ENCODE measurements at regions not wholly inside any gene's neighbourhood (a gene's known extent, or its start where the extent isn't known, plus 50 kb on each side); places are given as distances from the start of the nearest gene placed in this dataset.
A peak's percentile ranks its signal among the peaks of the same experiment; 100 is the strongest.
"Not testable (repeated sequence)": the region's sequence is repeated elsewhere in the genome, so short reads cannot be mapped to it uniquely, and the experiment has no call there.

DNA sequence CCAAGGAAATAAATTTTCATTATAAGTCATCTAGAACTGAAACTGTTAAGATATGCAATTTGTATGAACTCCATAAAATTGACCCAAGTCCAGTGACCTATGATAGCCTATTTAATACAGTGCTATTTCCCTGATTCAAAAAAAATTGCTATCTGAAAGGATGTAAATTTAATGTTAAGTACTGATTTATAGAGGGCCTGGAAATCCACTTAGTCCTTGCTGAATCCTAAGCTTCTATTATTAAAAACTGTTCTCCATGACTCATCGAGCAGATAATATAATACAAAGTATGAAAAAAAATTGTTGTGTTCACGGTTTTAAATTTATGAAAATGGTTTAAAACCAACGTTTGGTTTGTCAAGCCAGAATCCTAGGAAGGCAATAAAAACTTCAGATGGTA, 704.8 kb upstream of the AADAT start (continued):
- TF ChIP-seq, protein P1, sequence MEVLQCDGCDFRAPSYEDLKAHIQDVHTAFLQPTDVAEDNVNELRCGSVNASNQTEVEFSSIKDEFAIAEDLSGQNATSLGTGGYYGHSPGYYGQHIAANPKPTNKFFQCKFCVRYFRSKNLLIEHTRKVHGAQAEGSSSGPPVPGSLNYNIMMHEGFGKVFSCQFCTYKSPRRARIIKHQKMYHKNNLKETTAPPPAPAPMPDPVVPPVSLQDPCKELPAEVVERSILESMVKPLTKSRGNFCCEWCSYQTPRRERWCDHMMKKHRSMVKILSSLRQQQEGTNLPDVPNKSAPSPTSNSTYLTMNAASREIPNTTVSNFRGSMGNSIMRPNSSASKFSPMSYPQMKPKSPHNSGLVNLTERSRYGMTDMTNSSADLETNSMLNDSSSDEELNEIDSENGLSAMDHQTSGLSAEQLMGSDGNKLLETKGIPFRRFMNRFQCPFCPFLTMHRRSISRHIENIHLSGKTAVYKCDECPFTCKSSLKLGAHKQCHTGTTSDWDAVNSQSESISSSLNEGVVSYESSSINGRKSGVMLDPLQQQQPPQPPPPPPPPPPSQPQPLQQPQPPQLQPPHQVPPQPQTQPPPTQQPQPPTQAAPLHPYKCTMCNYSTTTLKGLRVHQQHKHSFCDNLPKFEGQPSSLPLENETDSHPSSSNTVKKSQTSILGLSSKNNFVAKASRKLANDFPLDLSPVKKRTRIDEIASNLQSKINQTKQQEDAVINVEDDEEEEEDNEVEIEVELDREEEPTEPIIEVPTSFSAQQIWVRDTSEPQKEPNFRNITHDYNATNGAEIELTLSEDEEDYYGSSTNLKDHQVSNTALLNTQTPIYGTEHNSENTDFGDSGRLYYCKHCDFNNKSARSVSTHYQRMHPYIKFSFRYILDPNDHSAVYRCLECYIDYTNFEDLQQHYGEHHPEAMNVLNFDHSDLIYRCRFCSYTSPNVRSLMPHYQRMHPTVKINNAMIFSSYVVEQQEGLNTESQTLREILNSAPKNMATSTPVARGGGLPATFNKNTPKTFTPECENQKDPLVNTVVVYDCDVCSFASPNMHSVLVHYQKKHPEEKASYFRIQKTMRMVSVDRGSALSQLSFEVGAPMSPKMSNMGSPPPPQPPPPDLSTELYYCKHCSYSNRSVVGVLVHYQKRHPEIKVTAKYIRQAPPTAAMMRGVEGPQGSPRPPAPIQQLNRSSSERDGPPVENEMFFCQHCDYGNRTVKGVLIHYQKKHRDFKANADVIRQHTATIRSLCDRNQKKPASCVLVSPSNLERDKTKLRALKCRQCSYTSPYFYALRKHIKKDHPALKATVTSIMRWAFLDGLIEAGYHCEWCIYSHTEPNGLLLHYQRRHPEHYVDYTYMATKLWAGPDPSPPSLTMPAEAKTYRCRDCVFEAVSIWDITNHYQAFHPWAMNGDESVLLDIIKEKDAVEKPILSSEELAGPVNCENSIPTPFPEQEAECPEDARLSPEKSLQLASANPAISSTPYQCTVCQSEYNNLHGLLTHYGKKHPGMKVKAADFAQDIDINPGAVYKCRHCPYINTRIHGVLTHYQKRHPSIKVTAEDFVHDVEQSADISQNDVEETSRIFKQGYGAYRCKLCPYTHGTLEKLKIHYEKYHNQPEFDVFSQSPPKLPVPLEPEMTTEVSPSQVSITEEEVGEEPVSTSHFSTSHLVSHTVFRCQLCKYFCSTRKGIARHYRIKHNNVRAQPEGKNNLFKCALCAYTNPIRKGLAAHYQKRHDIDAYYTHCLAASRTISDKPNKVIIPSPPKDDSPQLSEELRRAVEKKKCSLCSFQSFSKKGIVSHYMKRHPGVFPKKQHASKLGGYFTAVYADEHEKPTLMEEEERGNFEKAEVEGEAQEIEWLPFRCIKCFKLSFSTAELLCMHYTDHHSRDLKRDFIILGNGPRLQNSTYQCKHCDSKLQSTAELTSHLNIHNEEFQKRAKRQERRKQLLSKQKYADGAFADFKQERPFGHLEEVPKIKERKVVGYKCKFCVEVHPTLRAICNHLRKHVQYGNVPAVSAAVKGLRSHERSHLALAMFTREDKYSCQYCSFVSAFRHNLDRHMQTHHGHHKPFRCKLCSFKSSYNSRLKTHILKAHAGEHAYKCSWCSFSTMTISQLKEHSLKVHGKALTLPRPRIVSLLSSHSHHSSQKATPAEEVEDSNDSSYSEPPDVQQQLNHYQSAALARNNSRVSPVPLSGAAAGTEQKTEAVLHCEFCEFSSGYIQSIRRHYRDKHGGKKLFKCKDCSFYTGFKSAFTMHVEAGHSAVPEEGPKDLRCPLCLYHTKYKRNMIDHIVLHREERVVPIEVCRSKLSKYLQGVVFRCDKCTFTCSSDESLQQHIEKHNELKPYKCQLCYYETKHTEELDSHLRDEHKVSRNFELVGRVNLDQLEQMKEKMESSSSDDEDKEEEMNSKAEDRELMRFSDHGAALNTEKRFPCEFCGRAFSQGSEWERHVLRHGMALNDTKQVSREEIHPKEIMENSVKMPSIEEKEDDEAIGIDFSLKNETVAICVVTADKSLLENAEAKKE (CRISPR knock-in tag; IDR thresholded peaks at IDR 0.05), result no peak
- TF ChIP-seq EZH2phosphoT487 (IDR thresholded peaks at IDR 0.05; ENCODE audit: unreplicated experiment) (no peak), CREB1 (CRISPR knock-in tag; IDR thresholded peaks at IDR 0.05; ENCODE audit: low read depth) (no peak), STAT1 (IDR thresholded peaks at IDR 0.05; ENCODE audit: unreplicated experiment) (no peak), ZNF331 (CRISPR knock-in tag; IDR thresholded peaks at IDR 0.05; ENCODE audit: low read depth) (no peak), POLR2AphosphoS5 (IDR thresholded peaks at IDR 0.05; ENCODE audit: low read depth) (no peak)
- TF ChIP-seq, protein P2, sequence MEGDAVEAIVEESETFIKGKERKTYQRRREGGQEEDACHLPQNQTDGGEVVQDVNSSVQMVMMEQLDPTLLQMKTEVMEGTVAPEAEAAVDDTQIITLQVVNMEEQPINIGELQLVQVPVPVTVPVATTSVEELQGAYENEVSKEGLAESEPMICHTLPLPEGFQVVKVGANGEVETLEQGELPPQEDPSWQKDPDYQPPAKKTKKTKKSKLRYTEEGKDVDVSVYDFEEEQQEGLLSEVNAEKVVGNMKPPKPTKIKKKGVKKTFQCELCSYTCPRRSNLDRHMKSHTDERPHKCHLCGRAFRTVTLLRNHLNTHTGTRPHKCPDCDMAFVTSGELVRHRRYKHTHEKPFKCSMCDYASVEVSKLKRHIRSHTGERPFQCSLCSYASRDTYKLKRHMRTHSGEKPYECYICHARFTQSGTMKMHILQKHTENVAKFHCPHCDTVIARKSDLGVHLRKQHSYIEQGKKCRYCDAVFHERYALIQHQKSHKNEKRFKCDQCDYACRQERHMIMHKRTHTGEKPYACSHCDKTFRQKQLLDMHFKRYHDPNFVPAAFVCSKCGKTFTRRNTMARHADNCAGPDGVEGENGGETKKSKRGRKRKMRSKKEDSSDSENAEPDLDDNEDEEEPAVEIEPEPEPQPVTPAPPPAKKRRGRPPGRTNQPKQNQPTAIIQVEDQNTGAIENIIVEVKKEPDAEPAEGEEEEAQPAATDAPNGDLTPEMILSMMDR (conservative IDR thresholded peaks at IDR 0.05; ENCODE audit: low read depth in 2 of 2), result no peak
- TF ChIP-seq, protein P3, sequence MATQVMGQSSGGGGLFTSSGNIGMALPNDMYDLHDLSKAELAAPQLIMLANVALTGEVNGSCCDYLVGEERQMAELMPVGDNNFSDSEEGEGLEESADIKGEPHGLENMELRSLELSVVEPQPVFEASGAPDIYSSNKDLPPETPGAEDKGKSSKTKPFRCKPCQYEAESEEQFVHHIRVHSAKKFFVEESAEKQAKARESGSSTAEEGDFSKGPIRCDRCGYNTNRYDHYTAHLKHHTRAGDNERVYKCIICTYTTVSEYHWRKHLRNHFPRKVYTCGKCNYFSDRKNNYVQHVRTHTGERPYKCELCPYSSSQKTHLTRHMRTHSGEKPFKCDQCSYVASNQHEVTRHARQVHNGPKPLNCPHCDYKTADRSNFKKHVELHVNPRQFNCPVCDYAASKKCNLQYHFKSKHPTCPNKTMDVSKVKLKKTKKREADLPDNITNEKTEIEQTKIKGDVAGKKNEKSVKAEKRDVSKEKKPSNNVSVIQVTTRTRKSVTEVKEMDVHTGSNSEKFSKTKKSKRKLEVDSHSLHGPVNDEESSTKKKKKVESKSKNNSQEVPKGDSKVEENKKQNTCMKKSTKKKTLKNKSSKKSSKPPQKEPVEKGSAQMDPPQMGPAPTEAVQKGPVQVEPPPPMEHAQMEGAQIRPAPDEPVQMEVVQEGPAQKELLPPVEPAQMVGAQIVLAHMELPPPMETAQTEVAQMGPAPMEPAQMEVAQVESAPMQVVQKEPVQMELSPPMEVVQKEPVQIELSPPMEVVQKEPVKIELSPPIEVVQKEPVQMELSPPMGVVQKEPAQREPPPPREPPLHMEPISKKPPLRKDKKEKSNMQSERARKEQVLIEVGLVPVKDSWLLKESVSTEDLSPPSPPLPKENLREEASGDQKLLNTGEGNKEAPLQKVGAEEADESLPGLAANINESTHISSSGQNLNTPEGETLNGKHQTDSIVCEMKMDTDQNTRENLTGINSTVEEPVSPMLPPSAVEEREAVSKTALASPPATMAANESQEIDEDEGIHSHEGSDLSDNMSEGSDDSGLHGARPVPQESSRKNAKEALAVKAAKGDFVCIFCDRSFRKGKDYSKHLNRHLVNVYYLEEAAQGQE (IDR thresholded peaks at IDR 0.05; ENCODE audit: unreplicated experiment), result no peak
- TF ChIP-seq, protein P4, sequence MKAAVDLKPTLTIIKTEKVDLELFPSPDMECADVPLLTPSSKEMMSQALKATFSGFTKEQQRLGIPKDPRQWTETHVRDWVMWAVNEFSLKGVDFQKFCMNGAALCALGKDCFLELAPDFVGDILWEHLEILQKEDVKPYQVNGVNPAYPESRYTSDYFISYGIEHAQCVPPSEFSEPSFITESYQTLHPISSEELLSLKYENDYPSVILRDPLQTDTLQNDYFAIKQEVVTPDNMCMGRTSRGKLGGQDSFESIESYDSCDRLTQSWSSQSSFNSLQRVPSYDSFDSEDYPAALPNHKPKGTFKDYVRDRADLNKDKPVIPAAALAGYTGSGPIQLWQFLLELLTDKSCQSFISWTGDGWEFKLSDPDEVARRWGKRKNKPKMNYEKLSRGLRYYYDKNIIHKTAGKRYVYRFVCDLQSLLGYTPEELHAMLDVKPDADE (IDR thresholded peaks at IDR 0.05), result no peak

DNA sequence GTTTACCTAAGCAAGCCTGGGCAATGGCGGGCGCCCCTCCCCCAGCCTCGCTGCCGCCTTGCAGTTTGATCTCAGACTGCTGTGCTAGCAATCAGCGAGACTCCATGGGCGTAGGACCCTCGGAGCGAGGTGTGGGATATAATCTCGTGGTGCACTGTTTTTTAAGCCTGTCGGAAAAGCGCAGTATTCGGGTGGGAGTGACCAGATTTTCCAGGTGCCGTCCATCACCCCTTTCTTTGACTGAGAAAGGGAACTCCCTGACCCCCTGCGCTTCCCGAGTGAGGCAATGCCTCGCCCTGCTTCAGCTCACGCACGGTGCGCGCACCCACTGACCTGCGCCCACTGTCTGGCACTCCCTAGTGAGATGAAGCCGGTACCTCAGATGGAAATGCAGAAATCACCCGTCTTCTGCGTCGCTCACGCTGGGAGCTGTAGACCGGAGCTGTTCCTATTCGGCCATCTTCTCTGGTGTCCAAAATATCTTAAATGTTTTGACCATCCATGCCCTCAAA, 698.8 kb upstream of the AADAT start:
- H3K27ac Mint-ChIP-seq, result 0 out of 2 replicates have a peak overlapping the region, but pooled peaks have one; percentile 40
- H3K4me3 Mint-ChIP-seq, result peak overlapping the region; percentile 44; the same call in 1 of the 3 replicates
- not testable (repeated sequence) for H3K9me2 ChIP-seq (ENCODE audit: insufficient read depth); H3K79me2 ChIP-seq (replicated peaks; ENCODE audit: insufficient read depth); H3K36me3 Mint-ChIP-seq (ENCODE audit: low read depth); H3K27me3 Mint-ChIP-seq (ENCODE audit: insufficient read depth, low read depth, poor library complexity); H4K20me1 ChIP-seq (replicated peaks; ENCODE audit: insufficient read depth); H3K4me1 ChIP-seq (ENCODE audit: insufficient read depth); ATAC-seq; H3K36me3 ChIP-seq (ENCODE audit: insufficient read depth); H3K27me3 ChIP-seq (ENCODE audit: insufficient read depth); H3K27ac ChIP-seq (ENCODE audit: low read depth); H3K4me1 Mint-ChIP-seq; H3K9me3 Mint-ChIP-seq; DNase-seq (ENCODE audit: low spot score); H3F3A ChIP-seq (replicated peaks; ENCODE audit: low read depth)
- Histone ChIP-seq H2AFZ (0 out of 2 replicates have a peak overlapping the region, but pooled peaks have one; percentile 72), H3K4me3 (peak overlapping the region; percentile 50), H3K4me2 (peak overlapping the region; percentile 72; the same call in 1 of the 2 replicates)

Measured in GM23338 (cell line).